Pancreas (tissue), 10 donors: ENCODE measurements at regions not wholly inside any gene's neighbourhood (a gene's known extent, or its start where the extent isn't known, plus 50 kb on each side); places are given as distances from the start of the nearest gene placed in this dataset.

ENCODE experiments used
- ATAC-seq, 4 donors: fragments of 200-7000 bp; cut with Tn5 transposase; one replicate each; pipeline versions ENCODE4 v1.8.0 to v1.9.1; 2020; ENCODE audit warnings: mild to moderate bottlenecking in 4 of 4, moderate library complexity in 4 of 4
- DNase-seq, 6 donors: peaks; one replicate each; pipeline ENCODE4 v3.0.0-alpha.2; 2020
- FAIRE-seq: peaks from 2 replicates; lab custom pipeline; 2012; peaks lifted over from hg19 to GRCh38; lab: Jason Lieb, UNC
- H3K27ac ChIP-seq, 4 donors: fragments of 200-600 bp; sonication (generic); 1 replicate in 3 of 4; 2 replicates in 1 of 4; pipeline versions ENCODE4 v1.5.0 to v1.8.0; 2020
- H3K27me3 ChIP-seq, 4 donors: fragments of 200-600 bp; one replicate each; pipeline ENCODE4 v1.8.0; 2021
- H3K36me3 ChIP-seq, 3 donors: fragments of 200-600 bp; sonication (generic) in 1 of 3; one replicate each; pipeline versions ENCODE4 v1.5.0 to v1.8.0; 2020 to 2021
- H3K4me1 ChIP-seq, 3 donors: fragments of 200-600 bp; one replicate each; pipeline ENCODE4 v1.8.0; 2021
- H3K4me3 ChIP-seq, 4 donors: fragments of 200-600 bp; sonication (generic) in 2 of 4; one replicate each; pipeline versions ENCODE4 v1.5.0 to v1.8.0; 2020 to 2021
- H3K9me3 ChIP-seq, 4 donors: fragments of 200-600 bp; one replicate each; pipeline ENCODE4 v1.8.0; 2021
- WGBS, 2 donors: extraction: QIAGEN DNeasy Blood & Tissue Kit; methylation state at CpG; one replicate each; pipeline ENCODE4 v1.1.7; 2013; 5-methylcytosine and 5-hydroxymethylcytosine counted together
- intact Hi-C, 3 donors: fragments of 100-400 bp; cut with DNase I; formaldehyde crosslinking; loops; one replicate each; pipeline versions ENCODE4 v1.11.1 to v1.14.2; 2022
- TF ChIP-seq, protein P1 (sequence below), 4 donors: fragments of 200-600 bp; sonication (generic) in 3 of 4; IDR thresholded peaks; one replicate each; pipeline versions ENCODE4 v1.5.0 to v1.8.0; 2021; ENCODE audit warnings: antibody characterized with exemption in 4 of 4
- donor health status: healthy with polysubstance abuse.
- donor health status: DM: no; HTN: no; CAD: no; lungs with moderate emphysema.
- donor health status: DM: no; HTN: no; CAD: no.
- donor health status: control.
- donor health status: control.
- donor health status: Bipolar disorder and iron deficiency.
- donor health status: DM: yes; HTN: yes; CAD: no.
- donor health status: DM: no; HTN: no; CAD: no.
- donor health status: DM: no; HTN: no; CAD: no.
- donor health status: DM: yes; HTN: yes; CAD: no.

DNA sequence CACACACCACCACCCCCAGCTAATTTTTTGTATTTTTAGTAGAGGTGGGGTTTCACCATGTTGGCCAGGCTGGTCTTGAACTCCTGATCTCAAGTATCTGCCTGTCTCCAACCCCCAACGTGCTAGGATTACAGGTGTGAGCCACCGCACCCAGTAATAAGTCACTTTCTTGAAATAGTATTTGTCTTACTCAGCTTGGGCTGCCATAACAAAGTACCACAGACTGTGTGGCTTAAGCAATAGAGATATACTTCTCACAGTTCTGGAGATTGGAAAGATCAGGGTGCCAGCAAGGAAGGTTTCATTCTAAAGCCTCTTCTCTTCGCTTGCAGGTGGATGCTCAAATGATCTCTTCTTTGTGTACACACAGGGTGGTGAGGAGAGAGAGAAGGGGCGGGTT, 99.8 kb downstream of the ARRDC3 start:
- DNase-seq (no peak), ATAC-seq (no peak), FAIRE-seq (no peak)
- intact Hi-C loops, result loop anchor here in 2 of 3 donors (5.0 to 10.0 kb wide), 2 partner anchors 71 to 99 kb away; partner anchors contain the start of gene ARRDC3 (in 1 of the 2)
- no peaks in the 10 kb centered on the region for H3K36me3 ChIP-seq
- no peaks in the 10 kb centered on the region for H3K27me3 ChIP-seq
- H3K4me1 ChIP-seq, result peaks cover 0 to 13% (median 0%) of the 10 kb centered on the region in 3 donors
- TF ChIP-seq, protein P1, sequence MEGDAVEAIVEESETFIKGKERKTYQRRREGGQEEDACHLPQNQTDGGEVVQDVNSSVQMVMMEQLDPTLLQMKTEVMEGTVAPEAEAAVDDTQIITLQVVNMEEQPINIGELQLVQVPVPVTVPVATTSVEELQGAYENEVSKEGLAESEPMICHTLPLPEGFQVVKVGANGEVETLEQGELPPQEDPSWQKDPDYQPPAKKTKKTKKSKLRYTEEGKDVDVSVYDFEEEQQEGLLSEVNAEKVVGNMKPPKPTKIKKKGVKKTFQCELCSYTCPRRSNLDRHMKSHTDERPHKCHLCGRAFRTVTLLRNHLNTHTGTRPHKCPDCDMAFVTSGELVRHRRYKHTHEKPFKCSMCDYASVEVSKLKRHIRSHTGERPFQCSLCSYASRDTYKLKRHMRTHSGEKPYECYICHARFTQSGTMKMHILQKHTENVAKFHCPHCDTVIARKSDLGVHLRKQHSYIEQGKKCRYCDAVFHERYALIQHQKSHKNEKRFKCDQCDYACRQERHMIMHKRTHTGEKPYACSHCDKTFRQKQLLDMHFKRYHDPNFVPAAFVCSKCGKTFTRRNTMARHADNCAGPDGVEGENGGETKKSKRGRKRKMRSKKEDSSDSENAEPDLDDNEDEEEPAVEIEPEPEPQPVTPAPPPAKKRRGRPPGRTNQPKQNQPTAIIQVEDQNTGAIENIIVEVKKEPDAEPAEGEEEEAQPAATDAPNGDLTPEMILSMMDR (IDR thresholded peaks at IDR 0.05), result no peak
- H3K27ac ChIP-seq, result no peak overlapping the region
- H3K4me3 ChIP-seq, result no peak overlapping the region
- WGBS, 2 donors, result 78 to 79% methylated on average over 4 of the region's 4 CpGs
- H3K9me3 ChIP-seq, result no peaks in the 10 kb centered on the region

- Histone ChIP-seq H3K36me3 (no peaks in the 10 kb centered on the region), H3K4me1 (peaks cover 0 to 13% (median 0%) of the 10 kb centered on the region in 3 donors), H3K4me3 (no peak overlapping the region), H3K27me3 (no peaks in the 10 kb centered on the region), H3K27ac (no peak overlapping the region), H3K9me3 (no peaks in the 10 kb centered on the region)
- intact Hi-C loops, result loop anchor here in 2 of 3 donors (5.0 to 10.0 kb wide), 2 partner anchors 73 to 100 kb away; partner anchors contain the start of gene ARRDC3 (in 1 of the 2)
- TF ChIP-seq, protein P1 (IDR thresholded peaks at IDR 0.05), result no peak
- ATAC-seq (no peak), DNase-seq (no peak), FAIRE-seq (no peak)
- 86 to 92% methylated on average over 7 of the region's 7 CpGs for WGBS, 2 donors
These were observed 100.9 kb downstream of the ARRDC3 start for GRCh38 chr5:91282210-91282609.

DNA sequence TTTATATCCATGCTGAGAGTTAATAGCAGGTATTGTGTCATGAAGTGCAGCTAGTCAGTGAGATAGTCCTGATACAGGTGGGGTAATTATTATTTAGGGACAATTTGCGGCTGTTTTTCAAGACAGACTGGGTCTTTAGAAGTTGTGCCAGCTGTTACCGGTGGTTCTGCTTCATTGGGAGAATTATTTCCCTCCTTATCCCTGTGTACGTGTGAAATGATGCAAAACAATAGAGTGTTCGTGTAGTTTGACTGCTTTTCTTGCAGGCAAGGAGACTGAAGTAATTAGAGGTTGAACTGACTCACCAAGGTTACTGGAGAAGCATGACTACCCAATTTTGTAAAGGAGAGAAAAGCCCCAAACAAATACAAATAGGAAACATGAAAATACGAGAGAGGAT, 101.7 kb downstream of the ARRDC3 start:
- DNase-seq, result no peak
- intact Hi-C loops, result loop anchor here in 2 of 3 donors (5.0 to 10.0 kb wide), 2 partner anchors 73 to 101 kb away; partner anchors contain the start of gene ARRDC3 (in 1 of the 2)
- TF ChIP-seq, protein P1 (IDR thresholded peaks at IDR 0.05), result no peak

GRCh38 chr5:91280362-91281269, 102.5 kb downstream of the ARRDC3 start:
- Histone ChIP-seq H3K4me3 (peak overlapping the region; percentile 29 to 59 (median 36)), H3K27me3 (no peaks in the 10 kb centered on the region), H3K36me3 (no peaks in the 10 kb centered on the region), H3K9me3 (no peaks in the 10 kb centered on the region), H3K4me1 (peaks cover 0 to 13% (median 0%) of the 10 kb centered on the region in 3 donors), H3K27ac (peak overlapping the region; percentile 60 to 94 (median 85))
- 1 to 2% methylated on average over 48 to 50 of the region's 50 CpGs for WGBS, 2 donors
- no peak for FAIRE-seq
- ATAC-seq, result peak; percentile 94 to 98 (median 96)
- peak; percentile 89 to 95 (median 93) for DNase-seq
- intact Hi-C loops, result loop anchor here in 2 of 3 donors (5.0 to 10.0 kb wide), 2 partner anchors 74 to 102 kb away; partner anchors contain the start of gene ARRDC3 (in 1 of the 2)
- TF ChIP-seq, protein P1 (IDR thresholded peaks at IDR 0.05), result no peak

More for the DNA sequence above, 101.7 kb downstream of the ARRDC3 start:
- Histone ChIP-seq H3K4me1 (peaks cover 0 to 13% (median 0%) of the 10 kb centered on the region in 3 donors), H3K4me3 (peak overlapping the region in 1 of 4 donors; percentile 59), H3K9me3 (no peaks in the 10 kb centered on the region), H3K27me3 (no peaks in the 10 kb centered on the region), H3K27ac (peak overlapping the region in 2 of 4 donors; percentile 89 to 94), H3K36me3 (no peaks in the 10 kb centered on the region)
- ATAC-seq (peak in 1 of 4 donors; percentile 6), FAIRE-seq (no peak)
- 45 to 51% methylated on average over 5 of the region's 5 CpGs for WGBS, 2 donors
